ENCODE measurements at regions not wholly inside any gene's neighbourhood (a gene's known extent, or its start where the extent isn't known, plus 50 kb on each side); places are given as distances from the start of the nearest gene placed in this dataset.
"Not testable (repeated sequence)": the region's sequence is repeated elsewhere in the genome, so short reads cannot be mapped to it uniquely, and the experiment has no call there.

GRCh38 chr4:132386130-132386529 is 763.0 kb upstream of the PCDH10 start:
- no peak for FAIRE-seq

- peak; percentile 29 for FAIRE-seq
Observed at GRCh38 chr4:132387060-132387459, 762.0 kb upstream of the PCDH10 start.

GRCh38 chr4:132395561-132395960 is 753.5 kb upstream of the PCDH10 start:
- no peak for FAIRE-seq

DNA sequence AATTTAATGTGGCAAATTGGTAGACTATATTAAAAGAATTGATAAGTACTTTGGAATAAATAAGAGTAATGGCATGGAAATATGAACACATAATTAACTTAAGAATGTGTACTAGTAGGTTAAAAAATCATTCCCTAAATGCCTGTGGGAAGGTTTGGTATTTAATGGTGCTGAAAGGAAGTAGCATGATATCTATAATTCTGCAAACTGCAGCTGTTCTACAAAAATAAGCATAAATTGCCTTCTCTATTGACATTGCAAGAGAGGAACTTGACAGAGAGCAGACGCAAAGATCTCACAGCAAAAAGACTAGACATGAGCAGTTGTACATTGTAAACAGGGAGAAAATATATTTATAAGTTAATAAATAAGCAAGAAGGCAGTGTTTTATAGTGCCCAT is 752.5 kb upstream of the PCDH10 start:
- FAIRE-seq: no peak

- no peak for FAIRE-seq
Observed at GRCh38 chr4:132417220-132417619, 731.9 kb upstream of the PCDH10 start.

GRCh38 chr4:132427125-132427524 is 722.0 kb upstream of the PCDH10 start:
- no peak for FAIRE-seq

DNA sequence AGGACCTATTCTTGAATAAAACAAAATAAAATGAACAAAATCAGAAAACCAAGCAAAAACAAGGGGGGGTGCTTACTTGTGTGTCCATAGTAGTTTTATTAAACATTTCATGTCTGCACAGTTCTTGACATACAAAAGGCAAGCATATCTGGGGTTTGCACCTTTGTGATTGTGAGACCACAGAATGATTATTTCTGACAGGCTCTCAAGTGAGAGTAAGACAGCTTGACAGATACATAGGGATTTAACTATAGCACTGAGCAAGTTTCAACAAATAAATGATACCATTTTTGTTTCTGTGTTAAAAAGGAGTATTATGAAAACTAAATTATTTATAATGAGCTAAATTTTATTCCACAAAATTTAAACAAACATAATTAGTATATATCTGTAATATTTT is 712.0 kb upstream of the PCDH10 start:
- no peak for FAIRE-seq

GRCh38 chr4:132445386-132445785 is 703.7 kb upstream of the PCDH10 start:
- no peak for FAIRE-seq

DNA sequence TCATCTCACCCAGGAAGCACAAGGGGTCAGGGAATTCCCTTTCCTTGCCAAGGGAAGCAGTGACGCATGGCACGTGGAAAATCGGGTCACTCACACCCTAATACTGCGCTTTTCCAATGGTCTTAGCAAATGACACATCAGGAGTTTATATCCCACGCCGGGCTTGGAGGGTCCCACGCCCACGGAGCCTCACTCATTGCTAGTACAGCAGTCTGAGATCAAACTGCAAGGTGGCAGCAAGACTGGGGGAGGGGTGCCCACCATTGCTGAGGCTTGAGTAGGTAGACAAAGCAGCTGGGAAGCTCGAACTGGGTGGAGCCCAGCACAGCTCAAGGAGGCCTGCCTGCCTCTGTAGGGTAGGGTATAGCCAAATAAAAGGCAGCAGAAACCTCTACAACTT is 691.1 kb upstream of the PCDH10 start:
- FAIRE-seq: not testable (repeated sequence)

- FAIRE-seq: no peak
Observed at GRCh38 chr4:132479543-132479942, 669.6 kb upstream of the PCDH10 start.

DNA sequence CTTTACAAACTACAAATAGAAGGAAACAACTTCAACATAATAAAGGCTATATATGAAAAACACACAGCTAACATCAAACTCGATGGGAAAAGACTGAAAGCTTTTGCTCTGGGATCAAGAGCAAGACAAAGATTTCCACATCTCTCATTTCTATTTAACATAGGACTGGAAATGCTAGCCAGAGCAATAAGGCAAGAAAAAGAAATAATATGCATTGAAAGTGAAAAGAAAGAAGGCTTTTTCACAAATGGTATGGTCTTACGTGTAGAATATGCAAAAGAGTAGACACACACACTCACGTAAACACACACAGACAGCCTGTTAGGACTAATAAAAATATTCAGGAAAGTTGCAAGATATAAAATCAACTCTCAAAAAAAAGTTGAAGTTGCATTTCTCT is 660.5 kb upstream of the PCDH10 start:
- no peak for FAIRE-seq

GRCh38 chr4:132493476-132493875 is 655.6 kb upstream of the PCDH10 start:
- FAIRE-seq: no peak

GRCh38 chr4:132495267-132495812 is 653.8 kb upstream of the PCDH10 start:
- not testable (repeated sequence) for FAIRE-seq

DNA sequence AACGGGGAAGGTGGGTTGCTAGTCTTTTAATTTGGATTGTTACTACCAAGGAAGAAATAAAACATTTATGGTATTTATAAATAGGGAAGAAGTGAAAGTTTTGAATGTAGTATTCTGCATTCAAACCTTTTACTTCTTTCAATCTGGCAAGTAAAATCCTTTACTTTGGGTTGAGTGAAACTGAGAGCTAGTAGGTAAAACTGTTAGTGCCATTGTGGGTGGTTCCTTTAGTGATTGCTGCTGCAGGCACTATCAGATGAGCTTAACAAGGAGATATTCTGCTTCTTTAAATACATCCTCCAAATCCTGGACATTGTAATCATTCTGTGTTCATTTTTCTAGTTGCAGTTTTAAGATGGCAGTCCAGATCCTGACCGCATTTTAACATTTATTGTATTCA is 650.9 kb upstream of the PCDH10 start:
- FAIRE-seq: no peak

DNA sequence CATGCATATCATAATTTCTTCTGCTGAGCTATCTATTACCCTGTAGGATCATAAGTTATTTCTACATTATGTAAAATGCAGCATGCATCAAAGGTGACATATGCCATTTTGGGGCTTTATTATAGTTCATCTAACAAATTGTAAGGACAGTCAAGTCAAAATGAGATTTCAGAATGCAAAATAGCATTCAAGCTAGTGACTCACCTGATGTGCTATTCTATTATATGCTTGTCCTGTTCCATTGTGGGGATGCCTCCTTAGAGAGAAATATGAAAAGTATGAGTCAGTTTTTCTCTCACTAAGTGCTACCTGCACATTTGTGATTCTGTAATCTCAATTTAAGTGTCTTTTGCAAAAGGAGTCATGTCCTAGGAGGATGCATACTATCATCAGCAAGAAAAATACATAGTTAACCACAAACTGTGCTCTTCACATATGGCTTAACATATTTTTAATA is 647.0 kb upstream of the PCDH10 start:
- FAIRE-seq: no peak

- FAIRE-seq: no peak
Observed at GRCh38 chr4:132504438-132504837, 644.7 kb upstream of the PCDH10 start.

DNA sequence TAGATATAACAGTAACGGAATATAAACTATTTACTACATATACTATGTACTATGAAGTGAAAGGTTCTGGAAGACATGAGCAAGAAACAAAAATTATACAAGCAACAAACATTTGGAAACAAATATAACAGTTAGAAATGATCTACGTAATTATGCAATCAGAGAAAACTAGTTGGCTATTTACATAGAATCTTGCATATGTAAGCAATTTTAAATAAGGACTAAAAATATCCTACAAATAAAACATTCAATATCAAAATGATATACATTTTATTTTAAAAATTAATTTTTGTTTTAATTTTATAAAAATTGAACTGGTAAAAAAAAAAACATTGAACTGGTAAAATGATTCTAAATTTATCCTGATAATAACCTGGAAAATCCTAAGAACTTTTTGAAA is 642.5 kb upstream of the PCDH10 start:
- no peak for FAIRE-seq

DNA sequence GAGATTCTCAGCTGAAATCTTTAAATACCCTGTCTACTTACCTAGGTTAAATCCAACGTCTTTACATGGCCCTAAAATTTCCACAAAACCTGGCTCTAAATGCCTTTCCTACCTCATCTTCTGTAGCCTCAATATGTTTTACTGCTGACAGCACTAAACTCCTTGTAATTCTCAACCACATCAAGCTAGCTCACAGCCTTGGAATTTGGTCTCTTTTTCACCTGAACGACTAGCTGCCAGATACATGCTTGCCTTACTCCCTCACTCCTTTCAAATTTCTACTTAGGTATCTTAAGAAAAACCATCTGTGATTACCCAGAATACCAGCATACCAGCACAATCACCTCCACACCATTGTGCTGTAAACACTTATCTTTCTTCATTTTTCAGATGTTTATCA is 635.6 kb upstream of the PCDH10 start:
- FAIRE-seq: no peak

GRCh38 chr4:132526652-132527051 is 622.4 kb upstream of the PCDH10 start:
- no peak for FAIRE-seq

DNA sequence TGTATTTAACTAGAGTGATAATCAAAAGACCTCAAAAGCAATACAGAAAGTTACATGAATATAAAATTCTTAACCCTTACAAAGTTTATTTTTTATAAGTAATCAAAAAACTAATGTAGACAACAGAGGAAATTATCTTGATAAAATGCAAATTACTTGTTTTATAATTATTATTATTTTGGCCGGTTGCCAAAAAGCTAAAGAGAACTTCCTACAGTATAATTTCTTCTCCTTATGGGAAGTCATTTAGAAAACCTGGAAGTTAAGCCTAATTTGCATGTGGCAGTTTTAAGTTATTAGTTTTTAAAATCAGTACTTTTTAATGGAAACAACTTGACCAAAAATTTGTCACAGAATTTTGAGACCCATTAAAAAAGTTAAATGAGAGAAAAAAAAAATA is 621.3 kb upstream of the PCDH10 start:
- peak; percentile 50 for FAIRE-seq

GRCh38 chr4:132530861-132531260 is 618.2 kb upstream of the PCDH10 start:
- FAIRE-seq: no peak

- FAIRE-seq: no peak
Observed at GRCh38 chr4:132540268-132540667, 608.8 kb upstream of the PCDH10 start.

GRCh38 chr4:132540797-132541196 is 608.3 kb upstream of the PCDH10 start:
- FAIRE-seq: no peak

- FAIRE-seq: no peak
Observed at GRCh38 chr4:132542228-132542627, 606.9 kb upstream of the PCDH10 start.

DNA sequence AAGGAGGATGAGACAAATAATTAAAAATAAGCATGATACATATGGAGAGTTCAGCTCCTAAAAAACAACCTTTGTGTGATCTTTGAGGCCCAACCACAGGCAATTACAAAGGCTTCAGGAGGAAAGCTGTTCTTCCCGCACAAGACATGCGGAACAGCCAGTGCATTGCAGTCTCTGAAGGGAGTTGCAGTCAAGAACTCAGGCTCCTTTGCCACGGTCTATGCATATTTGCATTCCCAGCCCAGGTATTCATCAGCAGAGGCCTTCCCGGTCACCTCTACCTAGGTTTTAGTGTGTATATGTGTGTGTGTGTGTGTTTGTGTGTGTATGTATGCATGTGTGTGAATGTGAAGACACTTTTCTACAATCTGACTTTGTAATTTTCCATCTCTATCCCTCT is 600.6 kb upstream of the PCDH10 start:
- no peak for FAIRE-seq

DNA sequence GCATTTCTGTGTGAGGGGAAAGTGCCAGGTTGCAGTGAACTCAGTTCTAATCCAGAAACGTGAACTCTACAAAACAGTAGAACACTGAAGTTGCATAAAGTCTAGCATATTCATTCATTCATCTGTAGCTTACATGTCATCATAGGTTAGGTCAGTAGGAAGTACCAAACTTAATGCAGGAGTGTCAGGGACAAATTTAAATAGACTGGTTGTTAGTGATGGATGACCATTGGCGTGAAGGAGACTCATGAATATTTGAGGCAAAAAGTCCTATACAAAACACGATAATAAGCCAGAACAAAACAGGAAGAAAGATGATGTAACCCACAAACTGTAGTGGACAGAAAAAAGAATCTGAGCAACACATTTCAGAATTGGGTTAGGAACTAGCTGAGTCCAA is 592.8 kb upstream of the PCDH10 start:
- FAIRE-seq: no peak

Data from endometrium (tissue), 2 donors.